ENCODE measurements at regions not wholly inside any gene's neighbourhood (a gene's known extent, or its start where the extent isn't known, plus 50 kb on each side); places are given as distances from the start of the nearest gene placed in this dataset.

- no peak for DNase-seq
Observed at GRCh38 chr2:18915227-18915626, 325.9 kb upstream of the NT5C1B start.

GRCh38 chr2:18913512-18913911 is 324.1 kb upstream of the NT5C1B start:
- no peak for DNase-seq

- no peak for DNase-seq
Observed at GRCh38 chr2:18912225-18912888, 323.0 kb upstream of the NT5C1B start.

- no peak for DNase-seq
Observed at GRCh38 chr2:18911416-18911815, 322.0 kb upstream of the NT5C1B start.

GRCh38 chr2:18910843-18911242 is 321.5 kb upstream of the NT5C1B start:
- no peak for DNase-seq

GRCh38 chr2:18907937-18908336 is 318.6 kb upstream of the NT5C1B start:
- no peak for DNase-seq

GRCh38 chr2:18907508-18907907 is 318.1 kb upstream of the NT5C1B start:
- no peak for DNase-seq

- no peak for DNase-seq
Observed at GRCh38 chr2:18903750-18904149, 314.4 kb upstream of the NT5C1B start.

GRCh38 chr2:18901242-18901641 is 311.9 kb upstream of the NT5C1B start:
- no peak for DNase-seq

GRCh38 chr2:18900691-18901141 is 311.3 kb upstream of the NT5C1B start:
- DNase-seq = no peak

- no peak for DNase-seq
Observed at GRCh38 chr2:18899725-18900124, 310.4 kb upstream of the NT5C1B start.

GRCh38 chr2:18898271-18898670 is 308.9 kb upstream of the NT5C1B start:
- no peak for DNase-seq

- DNase-seq = no peak
Observed at GRCh38 chr2:18896125-18896764, 306.9 kb upstream of the NT5C1B start.

GRCh38 chr2:18891600-18892345 is 302.4 kb upstream of the NT5C1B start:
- DNase-seq = no peak

GRCh38 chr2:18889565-18890332 is 300.4 kb upstream of the NT5C1B start:
- no peak for DNase-seq

- no peak for DNase-seq
Observed at GRCh38 chr2:18885457-18885856, 296.1 kb upstream of the NT5C1B start.

GRCh38 chr2:18883616-18884456 is 294.5 kb upstream of the NT5C1B start:
- no peak for DNase-seq

GRCh38 chr2:18871430-18871829 is 282.1 kb upstream of the NT5C1B start:
- no peak for DNase-seq

GRCh38 chr2:18870307-18870706 is 280.9 kb upstream of the NT5C1B start:
- DNase-seq = no peak

- no peak for DNase-seq
Observed at GRCh38 chr2:18861951-18862350, 272.6 kb upstream of the NT5C1B start.

GRCh38 chr2:18860179-18860578 is 270.8 kb upstream of the NT5C1B start:
- DNase-seq = no peak

- no peak for DNase-seq
Observed at GRCh38 chr2:18856765-18857164, 267.4 kb upstream of the NT5C1B start.

Measured in GOT3 (cell line).